GM12878 (cell line): ENCODE measurements at regions not wholly inside any gene's neighbourhood (a gene's known extent, or its start where the extent isn't known, plus 50 kb on each side); places are given as distances from the start of the nearest gene placed in this dataset.

Experiments
- BCL3 ChIP-seq: IDR thresholded peaks from 2 replicates; pipeline ENCODE4 v1.6.1; 2011; ENCODE audit warnings: borderline replicate concordance, low read depth, mild to moderate bottlenecking, moderate library complexity, low read length; ENCODE audit not compliant: insufficient read depth, poor library complexity, severe bottlenecking
- BCLAF1 ChIP-seq: fragments of 450-650 bp; IDR thresholded peaks from 2 replicates; pipeline ENCODE4 v1.6.1; 2017; ENCODE audit warnings: antibody characterized with exemption, mild to moderate bottlenecking, moderate library complexity
- CTCF ChIP-seq, 3 experiments: IDR thresholded peaks in 2 of 3; conservative IDR thresholded peaks in 1 of 3; 2 replicates each; pipeline ENCODE4 v1.5.1; 2011; ENCODE audit warnings: low read depth in 3 of 3, low read length in 3 of 3, mild to moderate bottlenecking in 3 of 3, control low read depth in 2 of 3, moderate library complexity in 2 of 3, inconsistent platforms in 1 of 3, mixed read lengths in 1 of 3; ENCODE audit not compliant: control insufficient read depth in 2 of 3, insufficient read depth in 1 of 3; ENCODE audit errors: extremely low read depth in 1 of 3
- FOS ChIP-seq: IDR thresholded peaks from 3 replicates; pipeline ENCODE4 v1.6.1; 2011; ENCODE audit warnings: borderline replicate concordance; ENCODE audit not compliant: insufficient read length; ENCODE audit errors: extremely low read depth
- MEF2B ChIP-seq: fragments of 450-650 bp; IDR thresholded peaks from 2 replicates; pipeline ENCODE4 v1.6.1; 2018; ENCODE audit warnings: mild to moderate bottlenecking, moderate library complexity; ENCODE audit not compliant: partially characterized antibody, poor library complexity, severe bottlenecking
- PRDM15 ChIP-seq: fragments of 450-650 bp; formaldehyde crosslinking; IDR thresholded peaks from 2 replicates; pipeline ENCODE4 v1.4.0; 2020; ENCODE audit warnings: mild to moderate bottlenecking, moderate library complexity
- RCOR1 ChIP-seq: conservative IDR thresholded peaks from 2 replicates; pipeline ENCODE4 v1.6.1; 2012; ENCODE audit warnings: low read depth, low read length, improper control_type of control experiment
- RUNX3 ChIP-seq: IDR thresholded peaks from 2 replicates; pipeline ENCODE4 v1.6.1; 2012; ENCODE audit warnings: low read length, inconsistent platforms
- ZNF622 ChIP-seq: fragments of 450-650 bp; IDR thresholded peaks from 2 replicates; pipeline ENCODE4 v1.6.1; 2017; ENCODE audit warnings: mild to moderate bottlenecking, inconsistent platforms
- TF ChIP-seq, protein P1 (sequence below): fragments of 450-650 bp; IDR thresholded peaks from 2 replicates; pipeline ENCODE4 v1.6.1; 2017; ENCODE audit warnings: mild to moderate bottlenecking, moderate library complexity
- TF ChIP-seq, protein P2 (sequence below): fragments of 450-650 bp; IDR thresholded peaks from 2 replicates; pipeline ENCODE4 v1.6.1; 2017; ENCODE audit warnings: low read depth, mild to moderate bottlenecking, moderate library complexity

DNA sequence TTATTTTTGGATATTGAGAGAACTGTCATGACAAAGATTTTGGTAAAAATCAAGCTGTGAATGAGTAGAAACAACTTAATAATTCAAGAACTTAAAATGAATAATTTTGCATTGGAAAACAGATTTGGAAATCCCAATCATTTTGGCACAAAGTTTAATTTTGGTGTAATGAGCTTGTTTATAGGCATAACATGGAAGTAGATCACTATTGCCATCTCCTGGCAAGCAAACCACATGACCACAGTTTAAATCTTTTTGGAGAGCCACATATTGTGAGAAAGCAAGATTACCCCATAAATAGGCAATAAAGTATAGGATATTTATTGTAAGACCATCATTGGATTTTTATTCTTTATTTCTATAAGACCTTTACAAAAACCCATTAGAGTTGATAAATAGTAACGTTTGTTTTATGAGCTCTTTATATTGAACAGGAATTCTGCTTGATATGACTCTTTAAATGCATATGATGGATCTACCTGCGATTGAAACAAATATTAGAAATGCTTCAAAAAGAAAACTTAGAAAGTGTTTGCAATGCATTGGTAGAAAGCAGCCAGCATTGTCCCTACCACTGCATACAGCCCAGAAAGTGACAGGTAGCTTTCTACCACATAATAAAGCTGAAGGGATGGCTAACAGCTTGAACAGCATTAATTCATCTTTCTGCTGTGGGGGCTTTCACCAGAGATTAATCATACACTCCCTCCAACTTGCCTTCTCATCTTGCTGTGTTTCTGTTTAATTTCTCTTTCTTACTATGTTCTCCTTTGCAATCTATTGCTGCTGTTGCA is 766.8 kb downstream of the TBL1XR1 start (continued):
- no peak for TF ChIP-seq BCLAF1
- peak; percentile 29 to 49 (median 31); a peak in 4 of 6 replicates for TF ChIP-seq CTCF (IDR thresholded peaks at IDR 0.05 in 2 of 3, conservative IDR thresholded peaks at IDR 0.05 in 1 of 3; ENCODE audit: control insufficient read depth in 2 of 3, extremely low read depth in 1 of 3, insufficient read depth in 1 of 3, low read depth in 3 of 3, low read length in 3 of 3)
- TF ChIP-seq RUNX3 = peak; percentile 61
- TF ChIP-seq PRDM15 (CRISPR knock-in tag) = no peak
- TF ChIP-seq, protein P1, sequence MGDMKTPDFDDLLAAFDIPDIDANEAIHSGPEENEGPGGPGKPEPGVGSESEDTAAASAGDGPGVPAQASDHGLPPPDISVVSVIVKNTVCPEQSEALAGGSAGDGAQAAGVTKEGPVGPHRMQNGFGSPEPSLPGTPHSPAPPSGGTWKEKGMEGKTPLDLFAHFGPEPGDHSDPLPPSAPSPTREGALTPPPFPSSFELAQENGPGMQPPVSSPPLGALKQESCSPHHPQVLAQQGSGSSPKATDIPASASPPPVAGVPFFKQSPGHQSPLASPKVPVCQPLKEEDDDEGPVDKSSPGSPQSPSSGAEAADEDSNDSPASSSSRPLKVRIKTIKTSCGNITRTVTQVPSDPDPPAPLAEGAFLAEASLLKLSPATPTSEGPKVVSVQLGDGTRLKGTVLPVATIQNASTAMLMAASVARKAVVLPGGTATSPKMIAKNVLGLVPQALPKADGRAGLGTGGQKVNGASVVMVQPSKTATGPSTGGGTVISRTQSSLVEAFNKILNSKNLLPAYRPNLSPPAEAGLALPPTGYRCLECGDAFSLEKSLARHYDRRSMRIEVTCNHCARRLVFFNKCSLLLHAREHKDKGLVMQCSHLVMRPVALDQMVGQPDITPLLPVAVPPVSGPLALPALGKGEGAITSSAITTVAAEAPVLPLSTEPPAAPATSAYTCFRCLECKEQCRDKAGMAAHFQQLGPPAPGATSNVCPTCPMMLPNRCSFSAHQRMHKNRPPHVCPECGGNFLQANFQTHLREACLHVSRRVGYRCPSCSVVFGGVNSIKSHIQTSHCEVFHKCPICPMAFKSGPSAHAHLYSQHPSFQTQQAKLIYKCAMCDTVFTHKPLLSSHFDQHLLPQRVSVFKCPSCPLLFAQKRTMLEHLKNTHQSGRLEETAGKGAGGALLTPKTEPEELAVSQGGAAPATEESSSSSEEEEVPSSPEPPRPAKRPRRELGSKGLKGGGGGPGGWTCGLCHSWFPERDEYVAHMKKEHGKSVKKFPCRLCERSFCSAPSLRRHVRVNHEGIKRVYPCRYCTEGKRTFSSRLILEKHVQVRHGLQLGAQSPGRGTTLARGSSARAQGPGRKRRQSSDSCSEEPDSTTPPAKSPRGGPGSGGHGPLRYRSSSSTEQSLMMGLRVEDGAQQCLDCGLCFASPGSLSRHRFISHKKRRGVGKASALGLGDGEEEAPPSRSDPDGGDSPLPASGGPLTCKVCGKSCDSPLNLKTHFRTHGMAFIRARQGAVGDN = no peak
- TF ChIP-seq, protein P2, sequence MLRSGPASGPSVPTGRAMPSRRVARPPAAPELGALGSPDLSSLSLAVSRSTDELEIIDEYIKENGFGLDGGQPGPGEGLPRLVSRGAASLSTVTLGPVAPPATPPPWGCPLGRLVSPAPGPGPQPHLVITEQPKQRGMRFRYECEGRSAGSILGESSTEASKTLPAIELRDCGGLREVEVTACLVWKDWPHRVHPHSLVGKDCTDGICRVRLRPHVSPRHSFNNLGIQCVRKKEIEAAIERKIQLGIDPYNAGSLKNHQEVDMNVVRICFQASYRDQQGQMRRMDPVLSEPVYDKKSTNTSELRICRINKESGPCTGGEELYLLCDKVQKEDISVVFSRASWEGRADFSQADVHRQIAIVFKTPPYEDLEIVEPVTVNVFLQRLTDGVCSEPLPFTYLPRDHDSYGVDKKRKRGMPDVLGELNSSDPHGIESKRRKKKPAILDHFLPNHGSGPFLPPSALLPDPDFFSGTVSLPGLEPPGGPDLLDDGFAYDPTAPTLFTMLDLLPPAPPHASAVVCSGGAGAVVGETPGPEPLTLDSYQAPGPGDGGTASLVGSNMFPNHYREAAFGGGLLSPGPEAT = no peak
- TF ChIP-seq BCL3 = no peak
- no peak for TF ChIP-seq MEF2B
- no peak for TF ChIP-seq RCOR1
- TF ChIP-seq FOS = no peak
- no peak for TF ChIP-seq ZNF622
